HCT116 (cell line): ENCODE measurements at regions not wholly inside any gene's neighbourhood (a gene's known extent, or its start where the extent isn't known, plus 50 kb on each side); places are given as distances from the start of the nearest gene placed in this dataset.

Experiments
- ATAC-seq: fragments of 200-7000 bp; cut with Tn5 transposase; 2 replicates; pipeline ENCODE4 v1.9.1; 2020; ENCODE audit warnings: mild to moderate bottlenecking, moderate library complexity
- BruUV-seq: library from RNA; stranded (reverse); fragments of 400-500 nt; replicated peaks from 2 replicates; lab custom pipeline; 2021; lab: Mats Ljungman, UMichigan
- CTCF ChIA-PET: fragments of 300-600 bp; sonication (Branson Sonifier 250); formaldehyde crosslinking; loops from one replicate; lab custom pipeline; 2021; ENCODE audit warnings: antibody characterized with exemption; lab: Charles Lee
- POLR2A ChIA-PET: fragments of 300-600, 350-600 bp; sonication (Branson Sonifier 250); formaldehyde crosslinking; loops from one replicate; lab custom pipeline; 2021; ENCODE audit warnings: antibody characterized with exemption; lab: Charles Lee
- RAD21 ChIA-PET, 2 experiments: fragments of 300-600 bp; sonication (Branson Sonifier 250); formaldehyde crosslinking; loops; one replicate each; lab custom pipeline; 2023; ENCODE audit warnings: low total read pairs in 2 of 2; ENCODE audit not compliant: uncharacterized antibody in 2 of 2, unreplicated experiment in 2 of 2, low non-redundant PET in 1 of 2; lab: Charles Lee
- DNase-seq: peaks from one replicate; pipeline ENCODE4 v3.0.0-alpha.2; 2010; ENCODE audit warnings: low read depth, low spot score
- H2AFZ ChIP-seq: fragments of 200-600 bp; shearing (Covaris generic), sonication (generic); 2 replicates; pipeline ENCODE4 v1.6.1; 2017; ENCODE audit warnings: low read depth, mixed run types, mixed read lengths, antibody characterized with exemption, low read length; ENCODE audit not compliant: poor library complexity, severe bottlenecking
- H3K27ac ChIP-seq: 2 replicates; pipeline ENCODE4 v1.5.1; 2012; ENCODE audit warnings: low read depth, low read length
- H3K27me3 ChIP-seq: fragments of 200-600 bp; sonication (generic); 2 replicates; pipeline ENCODE4 v1.6.1; 2016; ENCODE audit warnings: mixed run types, low read length, mixed read lengths; ENCODE audit not compliant: insufficient read depth
- H3K36me3 ChIP-seq, 2 experiments: fragments of 200-500 bp in 1 of 2; fragments of 200-600 bp in 1 of 2; sonication (Bioruptor generic) in 1 of 2; sonication (generic) in 1 of 2; 2 replicates each; pipeline versions ENCODE4 v1.5.1 to v1.6.1; 2014 to 2016; ENCODE audit warnings: low read length in 2 of 2, inconsistent platforms in 1 of 2, mixed read lengths in 1 of 2, mixed run types in 1 of 2; ENCODE audit not compliant: insufficient read depth in 2 of 2, control insufficient read depth in 1 of 2
- H3K4me1 ChIP-seq, 2 experiments: fragments of 200-600 bp in 1 of 2; sonication (generic) in 1 of 2; 2 replicates each; pipeline versions ENCODE4 v1.5.1 to v1.6.1; 2012 to 2017; ENCODE audit warnings: low read length in 2 of 2, inconsistent platforms in 1 of 2, mild to moderate bottlenecking in 1 of 2, mixed read lengths in 1 of 2, mixed run types in 1 of 2, moderate library complexity in 1 of 2; ENCODE audit not compliant: insufficient read depth in 2 of 2, control insufficient read depth in 1 of 2
- H3K4me2 ChIP-seq: fragments of 200-600 bp; sonication (generic); 2 replicates; pipeline ENCODE4 v1.6.1; 2017; ENCODE audit warnings: mixed run types, low read length, mixed read lengths
- H3K4me3 ChIP-seq, 2 experiments: fragments of 200-600 bp in 1 of 2; sonication (generic) in 1 of 2; replicated peaks in 1 of 2; 2 replicates each; pipeline ENCODE4 v1.5.1; 2011 to 2016; ENCODE audit warnings: low read length in 2 of 2, control low read depth in 1 of 2, low read depth in 1 of 2, mild to moderate bottlenecking in 1 of 2, mixed read lengths in 1 of 2, mixed run types in 1 of 2
- H3K79me2 ChIP-seq: fragments of 200-600 bp; sonication (generic); 2 replicates; pipeline ENCODE4 v1.6.1; 2017; ENCODE audit warnings: mild to moderate bottlenecking, mixed run types, low read length, moderate library complexity, mixed read lengths; ENCODE audit not compliant: insufficient read depth
- H3K9ac ChIP-seq: fragments of 200-600 bp; sonication (generic); 2 replicates; pipeline ENCODE4 v1.6.1; 2016; ENCODE audit warnings: low read length, mixed read lengths
- H3K9me2 ChIP-seq: fragments of 200-600 bp; sonication (generic), shearing (Covaris generic); 2 replicates; pipeline ENCODE4 v1.6.1; 2017; ENCODE audit warnings: mixed run types, mild to moderate bottlenecking, moderate library complexity; ENCODE audit not compliant: insufficient read depth
- H3K9me3 ChIP-seq, 2 experiments: fragments of 200-500 bp in 1 of 2; fragments of 200-600 bp in 1 of 2; sonication (Bioruptor generic) in 1 of 2; sonication (generic) in 1 of 2; 2 replicates each; pipeline ENCODE4 v1.6.1; 2014 to 2017; ENCODE audit warnings: low read length in 2 of 2, mixed read lengths in 2 of 2, inconsistent platforms in 1 of 2, low read depth in 1 of 2, mild to moderate bottlenecking in 1 of 2, mixed run types in 1 of 2, moderate library complexity in 1 of 2; ENCODE audit not compliant: control insufficient read depth in 1 of 2, insufficient read depth in 1 of 2
- H4K20me1 ChIP-seq: fragments of 200-600 bp; sonication (generic), shearing (Covaris generic); 2 replicates; pipeline ENCODE4 v1.6.1; 2017; ENCODE audit warnings: mixed run types, mild to moderate bottlenecking, moderate library complexity; ENCODE audit not compliant: insufficient read depth
- ATF3 ChIP-seq: IDR thresholded peaks from 2 replicates; pipeline ENCODE4 v1.6.1; 2012
- CBX3 ChIP-seq: IDR thresholded peaks from 2 replicates; pipeline ENCODE4 v1.6.1; 2012; ENCODE audit warnings: low read depth
- CEBPB ChIP-seq: IDR thresholded peaks from 2 replicates; pipeline ENCODE4 v1.6.1; 2012; ENCODE audit warnings: low read depth
- CTCF ChIP-seq, 3 experiments: fragments of 200-600 bp in 1 of 3; sonication (generic) in 1 of 3; IDR thresholded peaks in 2 of 3; conservative IDR thresholded peaks in 1 of 3; 2 replicates each; pipeline ENCODE4 v1.5.1; 2012 to 2017; ENCODE audit warnings: low read depth in 2 of 3, low read length in 2 of 3, antibody characterized with exemption in 1 of 3, borderline replicate concordance in 1 of 3, control low read depth in 1 of 3, mild to moderate bottlenecking in 1 of 3, mixed read lengths in 1 of 3, mixed run types in 1 of 3, moderate library complexity in 1 of 3; ENCODE audit not compliant: insufficient read depth in 1 of 3
- EGR1 ChIP-seq: IDR thresholded peaks from 2 replicates; pipeline ENCODE4 v1.6.1; 2012; ENCODE audit warnings: low read depth
- EZH2 ChIP-seq: fragments of 200-600 bp; sonication (generic); IDR thresholded peaks from 2 replicates; pipeline ENCODE4 v1.6.1; 2017; ENCODE audit warnings: antibody characterized with exemption, mixed run types
- FOSL1 ChIP-seq: IDR thresholded peaks from 2 replicates; pipeline ENCODE4 v1.6.1; 2012; ENCODE audit warnings: low read depth
- JUND ChIP-seq: IDR thresholded peaks from 2 replicates; pipeline ENCODE4 v1.6.1; 2012
- MAX ChIP-seq: IDR thresholded peaks from 2 replicates; pipeline ENCODE4 v1.6.1; 2012
- POLR2A ChIP-seq: IDR thresholded peaks from 2 replicates; pipeline ENCODE4 v1.7.0; 2011; ENCODE audit warnings: borderline replicate concordance; ENCODE audit not compliant: insufficient read depth, insufficient read length; ENCODE audit errors: extremely low read depth
- POLR2AphosphoS5 ChIP-seq: IDR thresholded peaks from 2 replicates; pipeline ENCODE4 v1.6.1; 2011; ENCODE audit warnings: mild to moderate bottlenecking, low read depth, low read length, moderate library complexity
- REST ChIP-seq: IDR thresholded peaks from 2 replicates; pipeline ENCODE4 v1.6.1; 2012; ENCODE audit warnings: low read depth
- SIN3A ChIP-seq: IDR thresholded peaks from 2 replicates; pipeline ENCODE4 v1.6.1; 2012; ENCODE audit warnings: low read depth
- SRF ChIP-seq: IDR thresholded peaks from 2 replicates; pipeline ENCODE4 v1.6.1; 2012; ENCODE audit warnings: low read depth
- TCF7L2 ChIP-seq: IDR thresholded peaks from 2 replicates; pipeline ENCODE4 v1.7.0; 2011; ENCODE audit warnings: borderline replicate concordance, inconsistent platforms; ENCODE audit not compliant: insufficient read depth, insufficient read length; ENCODE audit errors: extremely low read depth
- ZNF274 ChIP-seq: fragments of 200-500 bp; sonication (Bioruptor generic); IDR thresholded peaks from 2 replicates; pipeline ENCODE4 v1.6.1; 2014; ENCODE audit warnings: mild to moderate bottlenecking, low read depth, low read length, inconsistent platforms
- intact Hi-C: fragments of 100-400 bp; cut with micrococcal nuclease; formaldehyde crosslinking; loops from 2 replicates; pipeline ENCODE4 v1.10.0; 2022

- no peaks in the 10 kb centered on the region for H3K27me3 ChIP-seq
- H3K4me3 ChIP-seq, result no peak overlapping the region
- intact Hi-C loops, result no loop called here
- H3K4me2 ChIP-seq, result no peak overlapping the region
- no peak overlapping the region for H3K27ac ChIP-seq
- H3K79me2 ChIP-seq, result no peaks in the 10 kb centered on the region
- no peak overlapping the region for H3K9ac ChIP-seq
- H4K20me1 ChIP-seq, result no peaks in the 10 kb centered on the region
- RAD21 ChIA-PET, result no interaction called here
- ATAC-seq, result no peak
- H2AFZ ChIP-seq, result no peak overlapping the region
- no peak for DNase-seq
- no peak for TF ChIP-seq REST
- TF ChIP-seq POLR2AphosphoS5, result no peak
- no peak for TF ChIP-seq JUND
- TF ChIP-seq EGR1, result no peak
- no peak for TF ChIP-seq POLR2A
- no peak for TF ChIP-seq EZH2
- no peak for TF ChIP-seq FOSL1
- TF ChIP-seq MAX, result no peak
- no peak for TF ChIP-seq ATF3
- TF ChIP-seq TCF7L2, result no peak
- no peak for TF ChIP-seq CEBPB
- TF ChIP-seq CTCF (IDR thresholded peaks at IDR 0.05 in 2 of 3, conservative IDR thresholded peaks at IDR 0.05 in 1 of 3; ENCODE audit: borderline replicate concordance in 1 of 3, insufficient read depth in 1 of 3, low read depth in 2 of 3, low read length in 2 of 3), result no peak
- TF ChIP-seq CBX3, result no peak
- no peak for TF ChIP-seq SRF
- no peak for TF ChIP-seq SIN3A
- TF ChIP-seq ZNF274, result no peak
- CTCF ChIA-PET, result no interaction called here
- no peaks in the 10 kb centered on the region for H3K9me2 ChIP-seq
- BruUV-seq, result no TSS peak
- H3K4me1 ChIP-seq, result no peaks in the 10 kb centered on the region
- no peaks in the 10 kb centered on the region for H3K36me3 ChIP-seq
- H3K9me3 ChIP-seq, result no peaks in the 10 kb centered on the region; a peak in 1 of 4 replicates
- POLR2A ChIA-PET, result no interaction called here
Observed at GRCh38 chr14:30193845-30194501, 266.3 kb upstream of the PRKD1 start.
